Aorta (tissue), 5 donors: ENCODE measurements at regions not wholly inside any gene's neighbourhood (a gene's known extent, or its start where the extent isn't known, plus 50 kb on each side); places are given as distances from the start of the nearest gene placed in this dataset.
A peak's percentile ranks its signal among the peaks of the same experiment; 100 is the strongest.
"Not testable (repeated sequence)": the region's sequence is repeated elsewhere in the genome, so short reads cannot be mapped to it uniquely, and the experiment has no call there.

ENCODE experiments used
- ATAC-seq: fragments of 200-7000 bp; cut with Tn5 transposase; one replicate; pipeline ENCODE4 v1.9.1; 2022; ENCODE audit warnings: moderate library complexity; ENCODE audit not compliant: low FRiP score
- DNase-seq, 2 donors: peaks; one replicate each; pipeline ENCODE4 v3.0.0-alpha.2; 2020
- H3K27ac ChIP-seq, 2 donors: one replicate each; pipeline ENCODE4 v1.5.1; 2013; ENCODE audit warnings: low read length in 2 of 2, mild to moderate bottlenecking in 2 of 2, moderate library complexity in 2 of 2, control low read depth in 1 of 2, inconsistent platforms in 1 of 2, low read depth in 1 of 2
- H3K27me3 ChIP-seq, 2 donors: one replicate each; pipeline ENCODE4 v1.6.1; 2013; ENCODE audit warnings: control low read depth in 1 of 2, low read length in 1 of 2, mild to moderate bottlenecking in 1 of 2, moderate library complexity in 1 of 2; ENCODE audit not compliant: insufficient read depth in 2 of 2, control insufficient read depth in 1 of 2
- H3K36me3 ChIP-seq, 2 donors: one replicate each; pipeline ENCODE4 v1.6.1; 2013; ENCODE audit warnings: control low read depth in 1 of 2, low read length in 1 of 2, mild to moderate bottlenecking in 1 of 2; ENCODE audit not compliant: insufficient read depth in 2 of 2, control insufficient read depth in 1 of 2
- H3K4me1 ChIP-seq, 2 donors: one replicate each; pipeline ENCODE4 v1.6.1; 2013; ENCODE audit warnings: low read length in 2 of 2, control low read depth in 1 of 2, mild to moderate bottlenecking in 1 of 2, moderate library complexity in 1 of 2; ENCODE audit not compliant: insufficient read depth in 2 of 2, control insufficient read depth in 1 of 2
- H3K4me3 ChIP-seq, 2 donors: one replicate each; pipeline ENCODE4 v1.5.1; 2013; ENCODE audit warnings: low read length in 2 of 2, control low read depth in 1 of 2, mild to moderate bottlenecking in 1 of 2
- H3K9me3 ChIP-seq: one replicate; pipeline ENCODE4 v1.6.1; 2013; ENCODE audit warnings: mild to moderate bottlenecking, low read length; ENCODE audit not compliant: control insufficient read depth
- WGBS, 2 donors: extraction: QIAGEN DNeasy Blood & Tissue Kit; methylation state at CpG; one replicate each; pipeline ENCODE4 v1.1.7; 2013; 5-methylcytosine and 5-hydroxymethylcytosine counted together
- intact Hi-C, 2 donors: fragments of 100-400 bp; cut with DNase I; formaldehyde crosslinking; loops; one replicate each; pipeline versions ENCODE4 v1.14.2 to v1.15.0; 2022
- donor health status: healthy with polysubstance abuse.
- donor health status: Bipolar disorder and iron deficiency.
- donor health status: DM: no; HTN: no; CAD: no.
- donor health status: DM: no; HTN: no; CAD: no.
- donor health status: DM: yes; HTN: yes; CAD: no.

DNA sequence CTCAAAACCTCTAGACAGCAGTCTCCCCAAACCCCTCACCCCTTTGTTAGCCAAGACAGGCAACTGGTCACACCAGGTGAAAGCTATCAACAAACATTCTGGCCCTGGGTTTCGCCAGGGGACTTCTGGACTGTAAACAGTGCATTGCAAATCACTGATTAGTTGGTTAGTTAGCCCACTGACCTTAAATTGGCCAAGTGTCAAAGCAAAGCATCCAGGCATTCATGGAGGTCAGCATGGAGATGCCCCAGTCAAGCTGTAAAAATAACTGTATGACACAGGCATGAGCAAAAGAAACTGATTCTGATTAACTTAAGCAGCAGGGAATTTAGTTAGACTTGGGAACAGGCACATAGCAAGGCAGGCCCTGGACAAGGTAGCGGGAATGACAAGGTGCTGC is 156.0 kb upstream of the TTC29 start:
- 46% methylated on average over 2 of the region's 2 CpGs for WGBS, 2 donors
- H3K36me3 ChIP-seq, result no peaks in the 10 kb centered on the region
- H3K4me3 ChIP-seq, result no peak overlapping the region
- intact Hi-C loops, result no loop called here
- H3K27me3 ChIP-seq, result no peaks in the 10 kb centered on the region
- peaks cover 0 to 2% of the 10 kb centered on the region in 2 donors for H3K4me1 ChIP-seq
- no peak overlapping the region for H3K27ac ChIP-seq
- H3K9me3 ChIP-seq, result no peaks in the 10 kb centered on the region
- ATAC-seq, result no peak
- no peak for DNase-seq

DNA sequence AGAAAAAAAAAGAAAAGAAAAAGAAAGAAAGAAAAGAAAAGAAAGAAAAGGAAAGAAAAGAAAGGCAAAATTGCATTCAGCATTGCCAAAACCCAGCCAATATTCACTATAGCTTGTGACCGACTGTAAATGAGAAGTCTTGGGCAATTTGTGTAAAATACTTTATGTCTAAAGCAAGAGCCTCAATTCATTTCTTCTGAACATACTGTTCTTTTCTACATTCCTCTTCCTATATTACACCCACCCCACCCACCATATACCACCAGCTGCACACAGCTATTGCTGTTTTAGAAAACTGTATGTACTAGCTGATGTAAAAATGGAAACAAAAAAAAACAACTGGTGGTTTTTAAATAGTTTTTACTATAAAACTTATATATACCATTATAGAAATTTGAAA is 156.9 kb upstream of the TTC29 start:
- no peak overlapping the region for H3K4me3 ChIP-seq
- no peaks in the 10 kb centered on the region for H3K36me3 ChIP-seq
- H3K9me3 ChIP-seq, result no peaks in the 10 kb centered on the region
- no peaks in the 10 kb centered on the region for H3K27me3 ChIP-seq
- intact Hi-C loops, result no loop called here
- 86 to 98% methylated on average over 1 of the region's 1 CpG for WGBS, 2 donors
- peaks cover 0 to 2% of the 10 kb centered on the region in 2 donors for H3K4me1 ChIP-seq
- DNase-seq, result no peak
- no peak for ATAC-seq
- no peak overlapping the region for H3K27ac ChIP-seq

DNA sequence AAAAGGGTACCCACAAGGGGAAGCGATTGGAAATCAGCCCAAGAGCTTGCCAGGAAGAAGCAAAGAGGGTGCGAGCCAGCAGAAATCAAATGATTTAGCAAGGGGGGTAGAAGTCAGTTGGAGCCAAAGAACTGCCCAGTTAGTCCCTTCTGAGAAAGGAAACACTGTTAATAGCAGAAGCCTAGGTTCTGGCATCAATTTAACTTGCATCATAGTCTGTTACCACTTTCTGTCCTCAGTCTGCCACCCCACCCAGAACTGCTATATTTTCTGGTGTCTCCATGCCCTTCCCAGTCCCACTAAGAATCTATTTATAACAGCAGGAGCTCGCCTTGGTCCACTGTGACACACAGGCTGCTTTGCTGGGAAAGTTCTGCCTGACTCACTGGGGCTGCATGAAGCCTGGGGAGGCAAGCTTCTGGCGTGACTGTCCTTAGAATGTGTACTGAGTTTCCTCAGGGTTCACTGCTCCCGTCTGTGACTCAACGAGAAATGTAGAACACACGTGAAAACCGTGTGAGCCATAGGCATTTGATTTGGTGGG is 157.8 kb upstream of the TTC29 start:
- intact Hi-C loops, result no loop called here
- WGBS, 2 donors, result 1 to 2% methylated on average over 8 of the region's 8 CpGs

DNA sequence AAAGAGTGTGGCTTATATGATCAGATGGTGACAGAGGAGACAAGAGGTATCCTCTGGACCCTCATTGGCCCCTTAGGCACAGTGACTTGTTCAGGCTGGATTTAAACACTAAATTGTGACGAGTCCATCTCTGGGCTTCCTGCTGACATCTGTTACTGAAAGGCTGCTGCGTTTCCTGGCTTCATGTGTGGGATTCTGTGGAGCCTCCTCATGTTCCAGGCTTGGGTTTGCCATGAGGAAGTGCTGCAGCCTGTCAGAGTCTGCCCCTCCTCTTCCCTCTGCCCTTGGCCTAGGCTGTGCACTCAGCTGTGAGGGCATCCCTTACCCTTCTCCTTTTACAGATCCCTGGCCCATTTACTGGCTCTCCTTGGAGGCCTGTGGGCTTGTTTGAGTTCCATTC is 159.1 kb upstream of the TTC29 start:
- peaks cover 0 to 2% of the 10 kb centered on the region in 2 donors for H3K4me1 ChIP-seq
- no peaks in the 10 kb centered on the region for H3K36me3 ChIP-seq
- H3K27ac ChIP-seq, result no peak overlapping the region
- intact Hi-C loops, result no loop called here
- no peak for DNase-seq
- H3K9me3 ChIP-seq, result no peaks in the 10 kb centered on the region
- H3K4me3 ChIP-seq, result no peak overlapping the region
- WGBS, 2 donors, result 89 to 93% methylated on average over 2 of the region's 2 CpGs
- H3K27me3 ChIP-seq, result no peaks in the 10 kb centered on the region
- no peak for ATAC-seq

More for the DNA sequence above, 157.8 kb upstream of the TTC29 start:
- H3K4me3 ChIP-seq, result no peak overlapping the region
- H3K36me3 ChIP-seq, result no peaks in the 10 kb centered on the region
- peaks cover 0 to 2% of the 10 kb centered on the region in 2 donors for H3K4me1 ChIP-seq
- H3K27ac ChIP-seq, result peak overlapping the region; percentile 64 to 65
- ATAC-seq (peak; percentile 95), DNase-seq (peak; percentile 86 to 88)
- no peaks in the 10 kb centered on the region for H3K27me3 ChIP-seq
- H3K9me3 ChIP-seq, result no peaks in the 10 kb centered on the region

DNA sequence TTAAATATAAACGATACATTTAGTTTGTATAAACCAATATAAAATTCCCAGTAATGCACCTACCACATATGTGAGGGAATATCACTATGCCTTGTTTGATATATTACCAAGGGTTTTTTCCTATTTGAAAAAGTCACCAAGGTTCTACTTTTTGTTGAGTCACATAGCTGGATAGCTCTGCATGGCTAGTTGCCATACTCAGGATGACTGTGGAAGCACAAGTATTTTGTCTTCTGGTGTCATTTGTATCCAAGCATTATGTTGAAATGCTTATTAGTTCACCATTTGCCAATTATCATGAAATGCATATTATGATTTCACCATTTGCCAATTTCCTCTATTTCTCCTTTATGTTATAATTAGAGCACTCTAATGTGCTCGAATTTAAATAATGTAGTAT is 162.7 kb upstream of the TTC29 start:
- 82 to 86% methylated on average over 2 of the region's 2 CpGs for WGBS, 2 donors

DNA sequence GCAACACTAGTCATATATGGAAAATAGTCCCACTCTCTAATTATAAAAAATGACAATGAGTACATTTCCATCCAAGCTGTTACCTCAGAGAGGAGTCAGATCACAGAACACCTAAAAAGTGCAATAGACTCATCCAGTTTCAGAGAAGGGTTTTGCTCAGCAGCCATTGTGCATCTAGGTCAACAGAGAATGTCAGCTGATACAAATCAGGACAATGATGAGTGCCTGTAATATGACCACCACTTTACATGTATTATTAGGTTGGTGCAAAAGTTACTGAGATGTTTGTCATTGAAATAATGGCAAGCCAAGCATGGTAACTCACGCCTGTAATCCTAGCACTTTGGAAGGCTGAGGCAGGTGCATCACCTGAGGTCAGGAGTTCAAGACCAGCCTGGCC is 164.1 kb upstream of the TTC29 start:
- WGBS, 2 donors, result 87 to 88% methylated on average over 1 of the region's 1 CpG
- no peak overlapping the region for H3K4me3 ChIP-seq
- no peaks in the 10 kb centered on the region for H3K27me3 ChIP-seq
- intact Hi-C loops, result loop anchor here in 1 of 2 donors (5.0 kb wide), 1 partner anchor 483 kb away; no protein-coding TSS in a partner anchor
- H3K36me3 ChIP-seq, result no peaks in the 10 kb centered on the region
- ATAC-seq (no peak), DNase-seq (no peak)
- no peaks in the 10 kb centered on the region for H3K9me3 ChIP-seq
- no peaks in the 10 kb centered on the region for H3K4me1 ChIP-seq
- H3K27ac ChIP-seq, result no peak overlapping the region

More for the DNA sequence above, 162.7 kb upstream of the TTC29 start:
- Histone ChIP-seq H3K27me3 (no peaks in the 10 kb centered on the region), H3K9me3 (no peaks in the 10 kb centered on the region), H3K27ac (no peak overlapping the region), H3K4me1 (no peaks in the 10 kb centered on the region), H3K36me3 (no peaks in the 10 kb centered on the region), H3K4me3 (no peak overlapping the region)
- ATAC-seq (no peak), DNase-seq (no peak)
- intact Hi-C loops, result no loop called here

DNA sequence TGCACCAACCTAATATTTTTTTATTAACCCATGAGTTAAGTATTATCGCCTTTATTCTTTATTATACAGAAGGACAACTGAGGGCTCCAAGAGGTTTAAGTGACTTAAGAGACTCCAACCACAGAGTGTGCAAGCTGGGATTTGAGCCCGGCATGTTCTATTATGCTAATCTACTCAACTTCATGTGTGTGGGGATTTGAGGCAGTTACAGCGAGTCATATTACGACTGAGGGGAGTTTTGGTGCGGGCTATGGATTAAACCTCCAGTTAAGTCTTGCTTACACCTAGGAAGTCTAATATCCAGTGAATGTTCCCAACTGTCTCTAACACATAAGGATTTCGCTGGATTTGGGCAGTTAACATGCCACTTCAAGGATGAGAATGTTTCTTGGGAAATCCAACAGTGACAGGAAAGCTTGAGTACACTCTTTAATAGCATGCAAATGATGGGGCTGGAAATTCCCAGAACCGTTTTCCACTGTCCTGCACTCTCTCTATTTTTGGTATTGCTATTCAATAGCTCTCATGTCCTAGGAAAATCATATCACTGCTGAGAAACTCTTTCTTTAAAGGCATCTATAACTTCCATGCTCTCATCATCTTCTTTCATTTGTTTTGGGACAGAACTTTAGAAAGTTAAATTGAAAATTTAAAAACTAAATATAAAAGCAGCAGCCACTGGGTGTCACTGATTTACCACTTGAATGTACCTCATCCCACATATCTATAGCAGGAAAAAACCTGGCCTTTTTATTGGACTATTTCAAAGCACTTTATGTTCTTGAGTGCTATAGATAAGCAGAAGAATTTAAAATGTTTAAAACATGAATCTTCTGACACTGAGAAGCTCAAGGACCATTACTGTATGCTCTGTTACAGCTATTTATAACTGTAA is 165.1 kb upstream of the TTC29 start:
- ATAC-seq (no peak), DNase-seq (no peak)
- 81 to 86% methylated on average over 7 of the region's 7 CpGs for WGBS, 2 donors
- intact Hi-C loops, result loop anchor here in 1 of 2 donors (5.0 kb wide), 1 partner anchor 482 kb away; no protein-coding TSS in a partner anchor
- no peaks in the 10 kb centered on the region for H3K27me3 ChIP-seq
- no peaks in the 10 kb centered on the region for H3K4me1 ChIP-seq
- no peak overlapping the region for H3K27ac ChIP-seq
- no peaks in the 10 kb centered on the region for H3K36me3 ChIP-seq
- H3K9me3 ChIP-seq, result no peaks in the 10 kb centered on the region
- no peak overlapping the region for H3K4me3 ChIP-seq

DNA sequence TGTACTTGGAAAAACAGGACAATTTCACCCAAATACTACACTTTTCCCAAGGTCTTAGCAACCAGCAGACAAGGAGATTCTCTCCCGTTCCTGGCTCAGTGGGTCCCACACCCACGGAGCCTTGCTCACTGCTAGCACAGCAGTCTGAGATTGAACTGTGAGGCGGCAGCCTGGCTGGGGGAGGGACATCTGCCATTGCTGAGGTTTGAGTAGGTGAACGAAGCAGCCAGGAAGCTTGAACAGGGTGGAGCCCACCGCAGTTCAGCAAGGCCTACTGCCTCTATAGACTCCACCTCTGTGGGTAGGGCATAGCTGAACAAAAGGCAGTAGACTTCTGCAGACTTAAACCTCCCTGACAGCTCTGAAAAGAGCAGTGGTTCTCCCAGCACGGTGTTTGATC is 166.5 kb upstream of the TTC29 start:
- not testable (repeated sequence) for H3K4me1 ChIP-seq, H3K27ac ChIP-seq, ATAC-seq, H3K9me3 ChIP-seq, H3K36me3 ChIP-seq, DNase-seq, H3K27me3 ChIP-seq, H3K4me3 ChIP-seq
- 80 to 85% methylated on average over 6 of the region's 6 CpGs for WGBS, 2 donors
- intact Hi-C loops, result loop anchor here in 1 of 2 donors (5.0 kb wide), 1 partner anchor 480 kb away; no protein-coding TSS in a partner anchor

DNA sequence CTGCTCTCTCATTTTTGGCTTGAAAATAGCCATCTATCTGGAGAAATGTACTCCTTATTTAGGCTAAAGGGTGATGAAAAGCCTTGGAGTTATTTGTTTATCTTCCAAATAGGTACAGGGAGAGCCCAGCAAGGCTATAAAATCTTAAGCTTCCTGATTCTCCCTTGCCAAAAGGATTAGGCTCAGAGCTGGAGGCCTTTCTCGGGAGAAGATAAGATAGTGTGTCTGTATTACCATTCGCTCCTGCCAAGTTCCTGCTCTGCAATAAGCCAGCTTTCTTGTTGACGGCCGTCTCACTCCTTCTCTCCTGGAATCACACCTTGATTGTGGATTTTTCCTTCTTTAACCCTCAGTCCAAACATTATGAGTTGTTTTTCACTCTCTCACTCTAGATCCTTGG is 171.8 kb upstream of the TTC29 start:
- Histone ChIP-seq H3K27me3 (no peaks in the 10 kb centered on the region), H3K9me3 (no peaks in the 10 kb centered on the region), H3K4me1 (no peaks in the 10 kb centered on the region), H3K36me3 (no peaks in the 10 kb centered on the region), H3K27ac (no peak overlapping the region), H3K4me3 (no peak overlapping the region)
- DNase-seq, result no peak
- intact Hi-C loops, result no loop called here
- peak; percentile 50 for ATAC-seq
- WGBS, 2 donors, result 9 to 12% methylated on average over 4 of the region's 4 CpGs
